DOHH2 (cell line): ENCODE measurements at regions not wholly inside any gene's neighbourhood (a gene's known extent, or its start where the extent isn't known, plus 50 kb on each side); places are given as distances from the start of the nearest gene placed in this dataset.

Experiments
- H3F3A ChIP-seq: fragments of 200-600 bp; sonication (generic), shearing (Covaris generic); 2 replicates; pipeline ENCODE4 v1.6.0; 2016; ENCODE audit warnings: antibody characterized with exemption, mild to moderate bottlenecking; ENCODE audit not compliant: control insufficient read depth, insufficient read depth
- H3K27ac ChIP-seq: fragments of 200-600 bp; sonication (generic); 2 replicates; pipeline ENCODE4 v1.5.1; 2014; ENCODE audit warnings: low read depth, mild to moderate bottlenecking, low read length, moderate library complexity
- H3K27me3 ChIP-seq: fragments of 200-600 bp; sonication (generic); 2 replicates; pipeline ENCODE4 v1.6.1; 2014; ENCODE audit warnings: mild to moderate bottlenecking, low read length, mixed read lengths; ENCODE audit not compliant: control insufficient read depth
- H3K36me3 ChIP-seq: fragments of 200-600 bp; sonication (generic); 2 replicates; pipeline ENCODE4 v1.6.1; 2014; ENCODE audit warnings: mild to moderate bottlenecking, low read length, moderate library complexity, mixed read lengths; ENCODE audit not compliant: control insufficient read depth
- H3K4me1 ChIP-seq: fragments of 200-600 bp; sonication (generic); 2 replicates; pipeline ENCODE4 v1.6.1; 2014; ENCODE audit warnings: mild to moderate bottlenecking, low read length, mixed read lengths; ENCODE audit not compliant: control insufficient read depth
- H3K4me2 ChIP-seq: fragments of 200-600 bp; sonication (generic); 2 replicates; pipeline ENCODE4 v1.6.0; 2014; ENCODE audit warnings: mild to moderate bottlenecking, low read length, moderate library complexity
- H3K4me3 ChIP-seq: fragments of 200-600 bp; sonication (generic); 2 replicates; pipeline ENCODE4 v1.5.1; 2014; ENCODE audit warnings: mild to moderate bottlenecking, low read length, mixed read lengths
- H3K79me2 ChIP-seq: fragments of 200-600 bp; sonication (generic); 2 replicates; pipeline ENCODE4 v1.6.1; 2014; ENCODE audit warnings: mild to moderate bottlenecking, low read length, mixed read lengths; ENCODE audit not compliant: control insufficient read depth
- H3K9me2 ChIP-seq: fragments of 200-600 bp; sonication (generic); replicated peaks from 2 replicates; pipeline ENCODE4 v1.6.1; 2014; ENCODE audit warnings: mild to moderate bottlenecking, low read length, mixed read lengths; ENCODE audit not compliant: control insufficient read depth
- H3K9me3 ChIP-seq: fragments of 200-600 bp; sonication (generic); 2 replicates; pipeline ENCODE4 v1.6.1; 2014; ENCODE audit warnings: antibody characterized with exemption, low read length, mixed read lengths; ENCODE audit not compliant: control insufficient read depth, insufficient read depth
- H4K20me1 ChIP-seq: fragments of 200-600 bp; sonication (generic); 2 replicates; pipeline ENCODE4 v1.6.0; 2014; ENCODE audit warnings: low read depth, mild to moderate bottlenecking, antibody characterized with exemption, low read length, moderate library complexity; ENCODE audit not compliant: control insufficient read depth, insufficient read depth
- CTCF ChIP-seq: fragments of 200-600 bp; sonication (generic); IDR thresholded peaks from one replicate; pipeline ENCODE4 v1.5.1; 2014; ENCODE audit warnings: antibody characterized with exemption, mild to moderate bottlenecking, low read depth, low read length; ENCODE audit not compliant: poor library complexity, severe bottlenecking
- EZH2phosphoT487 ChIP-seq: fragments of 200-600 bp; sonication (generic); IDR thresholded peaks from 2 replicates; pipeline ENCODE4 v1.6.1; 2017; ENCODE audit warnings: borderline replicate concordance, mild to moderate bottlenecking, antibody characterized with exemption, low read length, moderate library complexity, mixed read lengths

GRCh38 chr14:96953875-96954185, 156.6 kb downstream of the VRK1 start:
- Histone ChIP-seq H3K9me3 (no peaks in the 10 kb centered on the region), H3K27ac (no peak overlapping the region), H3K36me3 (no peaks in the 10 kb centered on the region), H3K79me2 (no peaks in the 10 kb centered on the region), H3K4me3 (no peak overlapping the region), H3K9me2 (no peaks in the 10 kb centered on the region), H3K27me3 (no peaks in the 10 kb centered on the region), H4K20me1 (no peaks in the 10 kb centered on the region), H3K4me2 (no peak overlapping the region), H3K4me1 (no peaks in the 10 kb centered on the region), H3F3A (no peaks in the 10 kb centered on the region)
- no peak for TF ChIP-seq CTCF
- no peak for TF ChIP-seq EZH2phosphoT487

- Histone ChIP-seq H3K4me1 (peaks cover 6% of the 10 kb centered on the region), H3K27me3 (no peaks in the 10 kb centered on the region), H3F3A (no peaks in the 10 kb centered on the region), H3K4me2 (no peak overlapping the region), H3K9me2 (no peaks in the 10 kb centered on the region), H3K36me3 (no peaks in the 10 kb centered on the region), H4K20me1 (no peaks in the 10 kb centered on the region), H3K9me3 (peaks cover 7% of the 10 kb centered on the region; the same call in 1 of the 2 replicates), H3K27ac (no peak overlapping the region), H3K4me3 (no peak overlapping the region), H3K79me2 (no peaks in the 10 kb centered on the region)
- TF ChIP-seq EZH2phosphoT487 (no peak), CTCF (no peak)
Observed at GRCh38 chr14:96956464-96957239, 159.5 kb downstream of the VRK1 start.

GRCh38 chr14:96958057-96958456, 160.9 kb downstream of the VRK1 start:
- no peaks in the 10 kb centered on the region for H3K27me3 ChIP-seq
- H3K4me3 ChIP-seq = no peak overlapping the region
- no peaks in the 10 kb centered on the region for H3F3A ChIP-seq
- peaks cover 20% of the 10 kb centered on the region for H3K9me3 ChIP-seq
- peaks cover 19% of the 10 kb centered on the region for H3K4me1 ChIP-seq
- no peak for TF ChIP-seq CTCF
- no peak for TF ChIP-seq EZH2phosphoT487
- no peaks in the 10 kb centered on the region for H3K79me2 ChIP-seq
- no peaks in the 10 kb centered on the region for H4K20me1 ChIP-seq
- no peak overlapping the region for H3K4me2 ChIP-seq
- peaks cover 8% of the 10 kb centered on the region for H3K36me3 ChIP-seq
- H3K27ac ChIP-seq = no peak overlapping the region
- H3K9me2 ChIP-seq = no peaks in the 10 kb centered on the region
